ENCODE measurements at regions not wholly inside any gene's neighbourhood (a gene's known extent, or its start where the extent isn't known, plus 50 kb on each side); places are given as distances from the start of the nearest gene placed in this dataset.

GRCh38 chr13:44026194-44026593, 146.5 kb downstream of the LACC1 start:
- Histone ChIP-seq H3K27me3 (ENCODE audit: control insufficient read depth, insufficient read depth, low read length, poor library complexity, severe bottlenecking) (no peaks in the 10 kb centered on the region), H3K36me3 (ENCODE audit: control insufficient read depth, insufficient read depth, low read length) (no peaks in the 10 kb centered on the region), H3K4me1 (ENCODE audit: control insufficient read depth, insufficient read depth, low read length) (no peaks in the 10 kb centered on the region), H3K4me3 (ENCODE audit: low read length) (no peak overlapping the region), H3K27ac (ENCODE audit: low read depth, low read length) (no peak overlapping the region), H3K9me3 (ENCODE audit: control insufficient read depth, low read length) (no peaks in the 10 kb centered on the region), H3K9ac (ENCODE audit: extremely low read depth, low read length, poor library complexity, severe bottlenecking) (no peak overlapping the region)
- Mint-ChIP-seq H3K9me3 (no peaks in the 10 kb centered on the region), H3K27ac (no peak overlapping the region), H3K27me3 (ENCODE audit: insufficient read depth) (peaks cover 3% of the 10 kb centered on the region), H3K4me1 (peaks cover 11% of the 10 kb centered on the region), H3K36me3 (ENCODE audit: low read depth) (no peaks in the 10 kb centered on the region), H3K4me3 (no peak overlapping the region)
- peak; percentile 10 for DNase-seq
- 91 to 100% methylated on average over 2 to 4 of the region's 4 CpGs for WGBS, 2 experiments (ENCODE audit: insufficient coverage in 1 of 2, insufficient read length in 1 of 2)
- peak; percentile 51 for TF ChIP-seq CTCF (conservative IDR thresholded peaks at IDR 0.05)

- no peak for TF ChIP-seq CTCF (conservative IDR thresholded peaks at IDR 0.05)
- Histone ChIP-seq H3K36me3 (ENCODE audit: control insufficient read depth, insufficient read depth, low read length) (no peaks in the 10 kb centered on the region), H3K4me1 (ENCODE audit: control insufficient read depth, insufficient read depth, low read length) (no peaks in the 10 kb centered on the region), H3K9me3 (ENCODE audit: control insufficient read depth, low read length) (no peaks in the 10 kb centered on the region), H3K27ac (ENCODE audit: low read depth, low read length) (no peak overlapping the region), H3K27me3 (ENCODE audit: control insufficient read depth, insufficient read depth, low read length, poor library complexity, severe bottlenecking) (no peaks in the 10 kb centered on the region), H3K9ac (ENCODE audit: extremely low read depth, low read length, poor library complexity, severe bottlenecking) (no peak overlapping the region), H3K4me3 (ENCODE audit: low read length) (no peak overlapping the region)
- no peak overlapping the region for H3K4me3 Mint-ChIP-seq
- no peaks in the 10 kb centered on the region for H3K36me3 Mint-ChIP-seq (ENCODE audit: low read depth)
- WGBS, 2 experiments (ENCODE audit: insufficient coverage in 1 of 2, insufficient read length in 1 of 2) = 93 to 96% methylated on average over 2 to 3 of the region's 3 CpGs
- no peak for DNase-seq
- peaks cover 2% of the 10 kb centered on the region for H3K4me1 Mint-ChIP-seq
- no peaks in the 10 kb centered on the region for H3K9me3 Mint-ChIP-seq
- H3K27ac Mint-ChIP-seq = no peak overlapping the region
- H3K27me3 Mint-ChIP-seq (ENCODE audit: insufficient read depth) = peaks cover 3% of the 10 kb centered on the region
Observed at GRCh38 chr13:44028734-44029133, 149.0 kb downstream of the LACC1 start.

GRCh38 chr13:44030615-44031014, 150.9 kb downstream of the LACC1 start:
- peaks cover 3% of the 10 kb centered on the region for H3K27me3 Mint-ChIP-seq (ENCODE audit: insufficient read depth)

More at GRCh38 chr13:44030615-44031014, 150.9 kb downstream of the LACC1 start:
- Mint-ChIP-seq H3K4me1 (peaks cover 2% of the 10 kb centered on the region), H3K9me3 (peaks cover 5% of the 10 kb centered on the region), H3K4me3 (no peak overlapping the region), H3K27ac (no peak overlapping the region), H3K36me3 (ENCODE audit: low read depth) (no peaks in the 10 kb centered on the region)
- H3K4me3 ChIP-seq (ENCODE audit: low read length) = no peak overlapping the region
- no peaks in the 10 kb centered on the region for H3K36me3 ChIP-seq (ENCODE audit: control insufficient read depth, insufficient read depth, low read length)
- no peaks in the 10 kb centered on the region for H3K4me1 ChIP-seq (ENCODE audit: control insufficient read depth, insufficient read depth, low read length)
- 91 to 94% methylated on average over 2 to 3 of the region's 3 CpGs for WGBS, 2 experiments (ENCODE audit: insufficient coverage in 1 of 2, insufficient read length in 1 of 2)
- H3K27ac ChIP-seq (ENCODE audit: low read depth, low read length) = no peak overlapping the region
- no peak for TF ChIP-seq CTCF (conservative IDR thresholded peaks at IDR 0.05)
- no peak overlapping the region for H3K9ac ChIP-seq (ENCODE audit: extremely low read depth, low read length, poor library complexity, severe bottlenecking)
- H3K9me3 ChIP-seq (ENCODE audit: control insufficient read depth, low read length) = no peaks in the 10 kb centered on the region
- no peaks in the 10 kb centered on the region for H3K27me3 ChIP-seq (ENCODE audit: control insufficient read depth, insufficient read depth, low read length, poor library complexity, severe bottlenecking)
- no peak for DNase-seq

All from endodermal cell (in vitro differentiated cells).